ENCODE measurements at regions not wholly inside any gene's neighbourhood (a gene's known extent, or its start where the extent isn't known, plus 50 kb on each side); places are given as distances from the start of the nearest gene placed in this dataset.

GRCh38 chr4:17367201-17367600 is 144.7 kb downstream of the QDPR start:
- Mint-ChIP-seq H3K27ac (no peak overlapping the region), H3K4me3 (no peak overlapping the region), H3K9me3 (peaks cover 0 to 3% (median 0%) of the 10 kb centered on the region in 3 donors), H3K27me3 (no peaks in the 10 kb centered on the region), H3K4me1 (peaks cover 0 to 2% (median 0%) of the 10 kb centered on the region in 3 donors), H3K36me3 (no peaks in the 10 kb centered on the region)

DNA sequence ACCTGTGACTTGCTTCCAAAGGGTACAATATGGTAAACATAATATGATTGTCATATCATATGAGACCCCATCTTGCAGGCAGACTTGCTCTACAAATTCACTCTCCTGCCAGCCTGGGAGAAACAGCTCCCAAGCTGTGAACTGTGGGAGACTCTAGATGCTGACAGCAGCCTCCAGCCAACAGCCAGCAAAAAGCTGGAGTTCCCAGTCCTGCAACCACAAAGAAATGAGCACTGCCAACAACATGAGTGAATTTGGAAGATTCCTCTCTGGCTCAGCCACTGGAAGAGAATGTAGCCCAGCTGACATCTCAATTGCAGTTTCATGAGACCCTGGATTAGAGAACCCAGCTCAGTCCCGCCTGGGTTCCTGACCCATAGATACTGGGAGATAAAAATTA is 145.4 kb downstream of the QDPR start:
- Mint-ChIP-seq H3K4me3 (no peak overlapping the region), H3K27ac (no peak overlapping the region), H3K36me3 (no peaks in the 10 kb centered on the region), H3K4me1 (peaks cover 0 to 2% (median 0%) of the 10 kb centered on the region in 3 donors), H3K27me3 (no peaks in the 10 kb centered on the region), H3K9me3 (peaks cover 0 to 5% (median 0%) of the 10 kb centered on the region in 3 donors)

GRCh38 chr4:17362430-17362829 is 149.5 kb downstream of the QDPR start:
- Mint-ChIP-seq H3K27ac (no peak overlapping the region), H3K9me3 (peaks cover 0 to 4% (median 0%) of the 10 kb centered on the region in 3 donors)

DNA sequence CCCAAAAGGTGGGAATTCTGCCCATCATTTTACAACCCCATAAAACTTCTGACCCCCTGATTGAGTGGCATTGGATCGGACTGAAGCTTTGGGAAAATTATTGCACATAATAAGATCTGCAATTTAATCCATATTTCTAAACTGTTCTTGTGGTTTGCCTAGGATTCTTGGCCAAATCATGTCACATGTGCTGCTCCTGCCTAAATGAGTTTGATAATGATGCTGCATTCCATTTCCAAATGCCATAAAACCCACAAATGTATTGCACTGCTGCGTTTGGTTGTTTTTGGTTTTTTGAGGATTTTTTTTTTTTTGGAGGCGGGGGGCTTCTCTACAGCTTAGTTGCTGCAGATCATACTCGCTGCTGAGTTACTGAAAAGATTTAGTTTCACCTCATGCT is 153.6 kb downstream of the QDPR start:
- Mint-ChIP-seq H3K27me3 (no peaks in the 10 kb centered on the region), H3K4me1 (peaks cover 0 to 1% (median 0%) of the 10 kb centered on the region in 3 donors), H3K27ac (no peak overlapping the region), H3K4me3 (no peak overlapping the region), H3K9me3 (peaks cover 0 to 12% (median 8%) of the 10 kb centered on the region in 3 donors), H3K36me3 (no peaks in the 10 kb centered on the region)

More at GRCh38 chr4:17362430-17362829, 149.5 kb downstream of the QDPR start:
- no peaks in the 10 kb centered on the region for H3K36me3 Mint-ChIP-seq
- no peak overlapping the region for H3K4me3 Mint-ChIP-seq
- H3K4me1 Mint-ChIP-seq = peaks cover 0 to 1% (median 0%) of the 10 kb centered on the region in 3 donors
- no peaks in the 10 kb centered on the region for H3K27me3 Mint-ChIP-seq

DNA sequence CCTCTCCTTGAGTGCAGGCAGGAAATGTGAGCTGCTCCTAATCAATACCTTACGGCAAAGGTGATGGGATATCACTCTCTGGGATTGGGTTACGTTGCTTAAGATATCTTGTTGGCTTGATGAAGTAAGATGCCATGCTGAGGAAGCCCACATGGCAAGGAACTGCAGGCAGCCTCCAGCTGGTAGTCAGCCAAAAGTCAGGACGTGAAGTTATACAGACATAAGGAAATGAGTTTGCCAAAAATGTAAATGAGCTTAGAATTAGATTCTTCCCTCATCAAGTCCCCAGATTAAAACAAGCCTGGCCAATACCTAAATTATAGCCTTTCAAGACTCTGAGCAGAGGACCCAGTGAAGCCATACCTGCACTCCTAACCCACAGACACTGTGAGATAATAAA is 155.0 kb downstream of the QDPR start:
- peaks cover 0 to 1% (median 0%) of the 10 kb centered on the region in 3 donors for H3K4me1 Mint-ChIP-seq
- H3K27me3 Mint-ChIP-seq = no peaks in the 10 kb centered on the region
- peaks cover 0 to 12% (median 8%) of the 10 kb centered on the region in 3 donors for H3K9me3 Mint-ChIP-seq
- no peaks in the 10 kb centered on the region for H3K36me3 Mint-ChIP-seq
- no peak overlapping the region for H3K27ac Mint-ChIP-seq
- H3K4me3 Mint-ChIP-seq = no peak overlapping the region

DNA sequence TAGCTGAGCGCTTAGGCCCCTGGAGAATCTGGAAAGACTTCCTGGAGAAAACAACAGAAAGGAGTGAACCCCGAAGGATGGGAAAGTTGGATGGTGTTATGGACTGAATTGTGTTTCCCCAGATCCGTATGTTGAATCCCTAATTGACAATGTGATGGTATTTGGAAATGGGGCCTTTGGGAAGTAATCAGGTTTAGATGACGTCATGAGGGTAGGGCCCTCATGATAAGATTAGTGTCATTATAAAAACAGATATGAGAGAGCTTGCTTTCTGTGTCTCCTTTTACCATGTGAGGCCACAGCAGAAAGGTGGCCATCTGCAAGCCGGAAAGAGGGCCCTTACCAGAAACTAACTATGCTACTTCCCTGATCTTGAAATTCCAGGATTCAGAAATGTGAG is 159.5 kb downstream of the QDPR start:
- Mint-ChIP-seq H3K27me3 (no peaks in the 10 kb centered on the region), H3K4me3 (no peak overlapping the region), H3K36me3 (no peaks in the 10 kb centered on the region), H3K4me1 (no peaks in the 10 kb centered on the region), H3K9me3 (peaks cover 0 to 17% (median 7%) of the 10 kb centered on the region in 3 donors), H3K27ac (no peak overlapping the region)

GRCh38 chr4:17347445-17347844 is 164.4 kb downstream of the QDPR start:
- H3K4me3 Mint-ChIP-seq = peak overlapping the region in 1 of 4 donors; percentile 30
- peaks cover 0 to 2% (median 0%) of the 10 kb centered on the region in 3 donors for H3K4me1 Mint-ChIP-seq
- no peaks in the 10 kb centered on the region for H3K27me3 Mint-ChIP-seq
- peaks cover 0 to 5% (median 2%) of the 10 kb centered on the region in 3 donors for H3K9me3 Mint-ChIP-seq
- H3K36me3 Mint-ChIP-seq = no peaks in the 10 kb centered on the region
- H3K27ac Mint-ChIP-seq = peak overlapping the region in 1 of 3 donors; percentile 84

- Mint-ChIP-seq H3K27ac (no peak overlapping the region), H3K9me3 (no peaks in the 10 kb centered on the region), H3K4me3 (no peak overlapping the region)
These were observed 172.5 kb downstream of the QDPR start for GRCh38 chr4:17339376-17339775.

GRCh38 chr4:17336986-17337385 is 174.9 kb downstream of the QDPR start:
- Mint-ChIP-seq H3K27me3 (peaks cover 10% of the 10 kb centered on the region), H3K36me3 (no peaks in the 10 kb centered on the region), H3K27ac (peak overlapping the region in 1 of 3 donors; percentile 93), H3K9me3 (no peaks in the 10 kb centered on the region), H3K4me3 (no peak overlapping the region), H3K4me1 (no peaks in the 10 kb centered on the region)

More at GRCh38 chr4:17339376-17339775, 172.5 kb downstream of the QDPR start:
- Mint-ChIP-seq H3K36me3 (no peaks in the 10 kb centered on the region), H3K27me3 (peaks cover 8% of the 10 kb centered on the region), H3K4me1 (no peaks in the 10 kb centered on the region)

- no peaks in the 10 kb centered on the region for H3K9me3 Mint-ChIP-seq
These were observed 175.3 kb downstream of the QDPR start for GRCh38 chr4:17336524-17336961.

GRCh38 chr4:17336069-17336468 is 175.8 kb downstream of the QDPR start:
- Mint-ChIP-seq H3K4me1 (no peaks in the 10 kb centered on the region), H3K36me3 (no peaks in the 10 kb centered on the region), H3K27ac (no peak overlapping the region), H3K4me3 (no peak overlapping the region), H3K9me3 (no peaks in the 10 kb centered on the region), H3K27me3 (peaks cover 10% of the 10 kb centered on the region)

More at GRCh38 chr4:17336524-17336961, 175.3 kb downstream of the QDPR start:
- no peaks in the 10 kb centered on the region for H3K36me3 Mint-ChIP-seq
- peaks cover 10% of the 10 kb centered on the region for H3K27me3 Mint-ChIP-seq
- peak overlapping the region in 2 of 3 donors; percentile 27 to 93 for H3K27ac Mint-ChIP-seq
- H3K4me3 Mint-ChIP-seq = no peak overlapping the region
- H3K4me1 Mint-ChIP-seq = no peaks in the 10 kb centered on the region

- Mint-ChIP-seq H3K4me1 (no peaks in the 10 kb centered on the region), H3K27ac (no peak overlapping the region), H3K36me3 (no peaks in the 10 kb centered on the region), H3K9me3 (no peaks in the 10 kb centered on the region), H3K27me3 (peaks cover 10% of the 10 kb centered on the region), H3K4me3 (no peak overlapping the region)
These were observed 176.5 kb downstream of the QDPR start for GRCh38 chr4:17335371-17335770.

GRCh38 chr4:17332478-17332877 is 179.4 kb downstream of the QDPR start:
- peaks cover 10% of the 10 kb centered on the region for H3K27me3 Mint-ChIP-seq
- no peak overlapping the region for H3K27ac Mint-ChIP-seq
- H3K4me3 Mint-ChIP-seq = no peak overlapping the region

GRCh38 chr4:17329046-17329445 is 182.8 kb downstream of the QDPR start:
- H3K4me1 Mint-ChIP-seq = peaks cover 0 to 2% (median 1%) of the 10 kb centered on the region in 3 donors
- H3K27me3 Mint-ChIP-seq = peaks cover 7% of the 10 kb centered on the region
- peaks cover 1% of the 10 kb centered on the region for H3K36me3 Mint-ChIP-seq
- no peaks in the 10 kb centered on the region for H3K9me3 Mint-ChIP-seq
- no peak overlapping the region for H3K27ac Mint-ChIP-seq
- no peak overlapping the region for H3K4me3 Mint-ChIP-seq

More at GRCh38 chr4:17332478-17332877, 179.4 kb downstream of the QDPR start:
- Mint-ChIP-seq H3K36me3 (no peaks in the 10 kb centered on the region), H3K9me3 (no peaks in the 10 kb centered on the region), H3K4me1 (peaks cover 0 to 2% (median 0%) of the 10 kb centered on the region in 3 donors)

- H3K36me3 Mint-ChIP-seq = peaks cover 1% of the 10 kb centered on the region
- peaks cover 0 to 2% (median 1%) of the 10 kb centered on the region in 3 donors for H3K4me1 Mint-ChIP-seq
- no peak overlapping the region for H3K4me3 Mint-ChIP-seq
- H3K9me3 Mint-ChIP-seq = no peaks in the 10 kb centered on the region
- peaks cover 7% of the 10 kb centered on the region for H3K27me3 Mint-ChIP-seq
- no peak overlapping the region for H3K27ac Mint-ChIP-seq
These were observed 183.6 kb downstream of the QDPR start for GRCh38 chr4:17328141-17328815.

GRCh38 chr4:17327591-17327990 is 184.3 kb downstream of the QDPR start:
- no peak overlapping the region for H3K4me3 Mint-ChIP-seq
- H3K9me3 Mint-ChIP-seq = no peaks in the 10 kb centered on the region
- H3K27ac Mint-ChIP-seq = no peak overlapping the region
- H3K4me1 Mint-ChIP-seq = peaks cover 0 to 2% (median 1%) of the 10 kb centered on the region in 3 donors
- H3K27me3 Mint-ChIP-seq = peaks cover 6% of the 10 kb centered on the region
- H3K36me3 Mint-ChIP-seq = peaks cover 1% of the 10 kb centered on the region

Data from IgD-negative memory B cell (primary cell).